Nucleus accumbens (tissue), 56 donors: ENCODE measurements at regions not wholly inside any gene's neighbourhood (a gene's known extent, or its start where the extent isn't known, plus 50 kb on each side); places are given as distances from the start of the nearest gene placed in this dataset.
"Not testable (repeated sequence)": the region's sequence is repeated elsewhere in the genome, so short reads cannot be mapped to it uniquely, and the experiment has no call there.

Source experiments
- DNase-seq, 56 donors: peaks; one replicate each; lab custom pipeline; 2025; lab: John Stamatoyannopoulos, UW

DNA sequence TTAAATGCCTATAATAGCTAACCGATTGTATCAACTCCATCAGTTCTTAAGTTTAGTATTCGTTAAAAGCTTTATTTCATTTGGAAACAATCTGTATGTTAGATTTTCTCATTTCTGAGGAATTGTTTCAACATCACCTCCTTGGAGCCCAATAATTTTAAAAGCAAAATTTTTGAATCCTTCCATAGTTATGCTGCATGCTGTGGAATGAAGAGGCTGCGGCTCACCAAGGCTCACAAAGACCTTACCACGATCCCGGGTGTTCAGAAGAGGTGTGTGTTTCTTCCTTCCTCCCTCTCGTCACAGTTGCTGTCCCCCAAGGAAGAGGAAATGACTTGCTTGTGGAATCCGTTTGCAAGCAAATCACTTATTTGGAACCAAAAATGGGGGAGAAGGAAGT, 143.8 kb downstream of the FGF1 start:
- DNase-seq, result no peak

DNA sequence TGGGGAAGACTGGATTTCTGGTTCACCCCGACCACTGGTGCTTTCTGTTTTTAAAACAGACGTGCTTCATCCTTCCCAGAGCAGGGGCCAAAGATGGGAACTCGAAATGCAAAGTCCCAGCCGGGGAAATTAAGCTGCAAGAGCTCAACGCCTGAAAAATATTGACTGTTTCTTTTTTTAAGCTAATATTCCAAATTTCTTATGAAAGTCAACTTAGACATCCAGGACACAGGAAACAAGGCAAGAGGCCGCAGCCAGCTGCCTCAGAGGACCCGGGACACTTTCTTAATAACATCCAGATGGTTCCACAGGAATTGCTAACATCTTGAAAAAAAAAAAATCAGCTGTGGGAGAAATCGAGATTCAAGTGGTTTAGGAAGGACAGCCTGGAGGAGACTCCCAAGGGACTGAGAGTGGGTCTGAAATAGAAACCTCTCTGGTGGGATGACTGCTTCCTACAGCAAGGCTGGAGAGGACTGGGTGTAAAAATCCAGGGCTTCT, 144.9 kb downstream of the FGF1 start:
- DNase-seq, result no peak

DNA sequence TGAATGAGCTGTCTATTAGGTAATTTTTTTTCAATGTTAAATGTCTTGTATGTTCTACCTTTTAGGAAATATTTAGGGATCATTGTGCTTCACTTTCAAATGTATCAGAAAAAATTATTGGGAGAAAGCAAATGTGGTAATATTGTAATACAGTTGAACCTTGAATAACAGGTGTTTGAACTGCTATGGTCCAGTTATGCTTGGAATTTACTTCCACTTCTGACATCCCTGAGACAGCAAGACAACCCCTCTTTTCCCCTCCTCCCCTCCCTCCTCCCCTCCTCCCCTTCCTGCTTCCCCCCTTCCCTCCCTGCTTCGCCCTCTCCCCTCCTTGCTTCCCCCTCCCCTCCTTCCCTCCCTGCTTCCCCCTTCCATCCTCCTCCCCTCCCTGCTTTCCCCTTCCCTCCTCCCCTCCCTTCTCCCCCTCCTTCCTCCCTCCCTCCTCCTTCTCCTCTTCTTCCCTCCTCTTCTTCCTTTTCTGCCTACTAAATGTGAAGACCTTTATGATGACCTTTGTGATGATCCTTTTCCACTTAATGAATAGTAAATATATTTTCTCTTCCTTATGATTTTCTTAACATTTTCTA, 146.6 kb downstream of the FGF1 start:
- no peak for DNase-seq

DNA sequence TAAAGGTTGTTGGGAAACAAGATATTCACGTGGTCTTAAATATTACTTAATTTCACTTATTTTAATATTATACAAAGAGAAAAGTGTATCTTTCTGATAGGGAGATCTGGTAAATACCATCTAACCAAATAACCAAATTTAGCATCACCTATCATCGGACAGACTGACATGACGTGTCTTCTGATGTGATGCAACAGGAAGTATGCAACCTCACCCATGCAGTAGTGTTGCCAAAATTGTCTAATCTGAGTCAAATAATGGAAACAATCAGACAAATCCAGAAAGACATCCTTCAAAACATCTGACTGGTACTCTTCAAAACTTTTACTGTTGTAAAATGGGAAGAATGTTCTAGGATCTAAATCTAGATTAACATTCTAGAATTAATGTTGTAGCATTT, 148.0 kb downstream of the FGF1 start:
- DNase-seq, result no peak

DNA sequence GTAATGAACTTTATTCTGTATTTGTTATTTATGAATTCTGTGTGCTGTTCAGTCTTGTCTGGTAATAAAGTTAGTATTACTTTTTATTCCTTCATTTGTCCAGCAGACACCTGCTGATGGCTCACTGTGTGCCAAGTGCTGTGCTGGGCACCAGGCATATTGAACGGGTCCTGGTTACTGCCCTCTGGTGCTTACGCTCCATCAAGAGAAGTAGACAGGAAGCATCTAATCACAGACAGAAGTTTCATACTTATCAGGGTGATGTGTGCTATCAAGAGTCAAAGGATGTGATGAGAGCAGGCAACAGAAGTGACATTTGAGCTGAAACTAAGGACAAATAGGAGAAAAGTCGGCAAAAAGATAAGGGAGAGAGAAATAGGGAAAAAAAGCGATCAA, 153.1 kb downstream of the FGF1 start:
- no peak for DNase-seq

- DNase-seq, result no peak
Measured at GRCh38 chr5:142531977-142532780, 153.7 kb downstream of the FGF1 start.

DNA sequence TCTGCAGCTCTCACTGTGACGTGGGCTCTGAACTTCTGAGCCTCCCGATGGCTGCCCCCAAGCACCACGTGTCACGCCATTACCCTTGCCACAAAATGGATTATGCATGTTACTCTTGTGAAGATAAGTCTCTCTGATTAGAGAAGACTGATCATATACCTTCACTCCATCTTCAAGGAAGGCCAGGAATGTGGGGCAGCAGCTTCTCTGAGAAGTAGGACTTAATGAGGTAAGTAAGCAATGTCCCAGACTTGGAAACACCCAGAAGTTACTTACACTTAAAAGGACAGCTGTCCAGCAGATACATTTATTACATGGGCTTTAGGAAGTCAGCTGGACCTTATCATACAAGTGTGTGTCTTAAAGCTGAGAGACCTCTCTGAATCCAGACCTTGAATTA, 155.0 kb downstream of the FGF1 start:
- no peak for DNase-seq

DNA sequence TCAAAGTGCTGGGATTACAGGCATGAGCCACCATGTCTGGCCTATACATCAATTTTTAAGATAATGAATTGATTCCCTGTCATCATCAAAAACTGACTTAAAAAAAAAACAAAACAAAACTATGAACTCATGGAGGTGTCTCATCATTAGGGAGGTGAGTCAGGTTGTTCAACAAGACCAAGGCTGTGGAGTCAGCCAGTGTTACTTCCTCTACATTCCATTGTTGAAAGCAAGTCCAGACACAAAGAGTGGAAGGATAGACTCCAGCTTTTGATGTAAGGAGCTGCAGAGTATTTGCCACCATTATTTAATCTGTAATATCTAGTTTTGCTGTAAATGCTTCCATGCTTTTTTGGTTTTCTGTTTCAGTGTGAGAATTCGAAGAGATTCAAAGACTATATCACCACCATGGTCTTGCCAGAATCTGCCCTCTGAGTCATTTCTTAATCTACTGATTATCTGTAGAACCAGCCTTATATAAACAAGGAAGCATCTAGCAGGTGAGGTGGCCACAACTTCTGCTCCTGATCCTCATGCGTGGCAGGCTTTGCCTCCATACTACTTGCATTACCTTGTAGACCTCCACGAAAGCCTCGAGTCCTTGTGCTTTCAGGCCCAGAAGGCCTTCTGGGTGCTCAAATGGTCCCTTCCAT, 156.1 kb downstream of the FGF1 start:
- no peak for DNase-seq

GRCh38 chr5:142527664-142528295, 158.1 kb downstream of the FGF1 start:
- no peak for DNase-seq

DNA sequence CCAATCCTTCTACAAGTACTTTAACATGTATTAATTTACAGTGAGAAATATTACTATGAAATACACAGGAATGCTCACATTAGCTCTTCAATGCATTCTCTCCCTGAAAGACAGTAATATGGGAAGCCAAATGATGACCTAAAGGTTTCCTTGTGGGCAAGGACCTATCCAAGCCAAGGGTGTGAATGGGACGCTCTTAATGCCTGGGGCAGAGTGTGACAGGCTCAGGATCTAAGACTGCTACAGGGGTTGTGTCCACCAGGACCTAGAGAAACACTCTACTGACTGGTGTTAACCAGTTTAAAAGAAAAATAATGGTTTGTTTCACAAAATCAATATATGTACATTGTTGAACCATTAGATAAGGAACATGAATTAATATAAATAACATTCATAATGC, 158.7 kb downstream of the FGF1 start:
- no peak for DNase-seq

- DNase-seq, result no peak
Measured at GRCh38 chr5:142522983-142523382, 162.9 kb downstream of the FGF1 start.

DNA sequence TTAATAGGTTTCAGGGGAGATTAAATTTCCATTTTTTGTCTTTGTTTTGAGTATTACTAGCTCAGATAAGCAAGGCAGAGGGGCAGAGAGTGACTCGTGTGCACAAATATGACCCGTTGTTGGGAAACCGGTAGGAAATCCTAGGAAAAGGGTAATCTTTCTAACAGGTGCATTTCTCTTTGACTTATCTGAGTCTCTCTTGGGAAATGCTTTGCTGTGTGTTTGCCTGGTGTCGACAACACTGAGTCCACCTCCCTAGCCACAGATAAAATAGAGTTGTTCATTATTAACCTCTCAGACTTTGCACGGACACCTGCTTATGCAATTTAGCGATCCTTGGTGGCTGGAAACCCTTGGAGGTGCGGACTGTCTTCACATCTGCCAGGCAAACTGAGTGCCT, 164.2 kb downstream of the FGF1 start:
- no peak for DNase-seq

DNA sequence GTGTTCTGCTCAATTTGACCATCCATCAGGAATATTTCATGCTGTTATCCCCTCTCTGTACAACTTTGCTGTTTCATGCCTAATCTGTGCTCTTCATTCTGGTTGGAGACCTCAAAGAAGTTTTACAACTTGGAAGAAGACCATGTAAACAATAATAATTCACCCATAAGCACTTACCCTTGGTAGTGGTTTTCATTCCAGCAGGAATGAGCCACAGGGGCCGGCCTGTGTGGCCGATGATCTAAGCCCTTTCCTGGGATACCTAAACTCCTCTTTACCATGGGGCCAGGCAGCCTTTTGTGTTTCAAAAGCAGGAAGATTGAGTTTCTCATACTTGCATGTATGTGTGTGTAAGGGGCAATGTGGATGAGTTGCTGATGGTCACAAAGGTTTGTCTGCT, 165.0 kb downstream of the FGF1 start:
- no peak for DNase-seq

DNA sequence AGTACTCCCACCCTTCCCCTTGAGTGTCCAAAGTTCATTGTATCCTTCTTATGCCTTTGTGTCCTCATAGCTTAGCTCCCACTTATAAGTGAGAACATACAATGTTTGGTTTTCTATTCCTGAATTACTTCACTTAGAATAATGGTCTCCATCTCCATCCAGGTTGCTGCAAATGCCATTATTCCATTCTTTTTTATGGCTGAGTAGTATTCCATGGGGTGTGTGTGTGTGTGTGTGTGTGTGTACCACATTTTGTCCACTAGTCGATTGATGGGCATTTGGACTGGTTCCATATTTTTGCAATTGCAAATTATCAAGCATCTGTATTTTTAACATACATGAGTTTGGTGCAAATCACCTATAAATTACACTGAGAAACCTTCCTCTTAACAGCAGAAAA, 166.0 kb downstream of the FGF1 start:
- DNase-seq, result not testable (repeated sequence)

- no peak for DNase-seq
Measured at GRCh38 chr5:142517840-142518239, 168.1 kb downstream of the FGF1 start.

DNA sequence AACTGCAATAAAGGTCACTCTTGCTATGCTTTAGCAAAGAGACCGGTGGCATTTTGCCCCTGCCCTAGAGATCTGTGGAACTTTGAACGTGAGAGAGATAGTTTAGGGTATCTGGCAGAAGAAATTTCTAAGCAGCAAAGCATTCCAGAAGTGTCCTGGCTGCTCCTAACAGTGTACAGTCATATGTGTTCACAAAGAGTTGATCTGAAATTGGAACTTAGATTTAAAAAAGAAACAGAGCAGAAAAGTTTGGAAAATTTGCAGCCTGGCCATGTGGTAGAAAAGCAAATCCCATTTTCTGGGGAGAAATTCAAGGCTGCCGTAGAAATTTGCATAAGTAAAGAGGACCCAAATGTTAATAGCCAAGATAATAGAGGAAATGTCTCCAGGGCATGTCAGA, 169.2 kb downstream of the FGF1 start:
- no peak for DNase-seq

DNA sequence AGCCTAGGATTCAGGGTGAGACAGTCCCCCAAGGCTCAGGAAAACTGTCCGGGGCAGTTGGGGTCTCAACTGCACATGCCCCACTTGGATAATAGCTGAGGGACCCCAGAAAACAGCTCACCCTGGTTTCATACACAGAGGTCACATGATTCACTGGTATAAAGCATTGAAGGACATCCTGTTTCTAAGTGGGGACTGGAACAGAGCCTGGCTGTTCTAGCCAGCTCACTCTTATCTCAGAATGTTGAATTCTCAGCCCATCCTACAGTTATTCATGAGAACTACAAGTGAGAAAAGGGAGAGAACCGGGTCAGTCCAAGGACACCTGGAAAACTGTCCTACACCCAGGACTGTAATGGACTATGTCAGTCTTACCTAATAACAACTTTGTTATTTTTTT, 170.9 kb downstream of the FGF1 start:
- no peak for DNase-seq

GRCh38 chr5:142514196-142514595, 171.7 kb downstream of the FGF1 start:
- DNase-seq, result no peak

DNA sequence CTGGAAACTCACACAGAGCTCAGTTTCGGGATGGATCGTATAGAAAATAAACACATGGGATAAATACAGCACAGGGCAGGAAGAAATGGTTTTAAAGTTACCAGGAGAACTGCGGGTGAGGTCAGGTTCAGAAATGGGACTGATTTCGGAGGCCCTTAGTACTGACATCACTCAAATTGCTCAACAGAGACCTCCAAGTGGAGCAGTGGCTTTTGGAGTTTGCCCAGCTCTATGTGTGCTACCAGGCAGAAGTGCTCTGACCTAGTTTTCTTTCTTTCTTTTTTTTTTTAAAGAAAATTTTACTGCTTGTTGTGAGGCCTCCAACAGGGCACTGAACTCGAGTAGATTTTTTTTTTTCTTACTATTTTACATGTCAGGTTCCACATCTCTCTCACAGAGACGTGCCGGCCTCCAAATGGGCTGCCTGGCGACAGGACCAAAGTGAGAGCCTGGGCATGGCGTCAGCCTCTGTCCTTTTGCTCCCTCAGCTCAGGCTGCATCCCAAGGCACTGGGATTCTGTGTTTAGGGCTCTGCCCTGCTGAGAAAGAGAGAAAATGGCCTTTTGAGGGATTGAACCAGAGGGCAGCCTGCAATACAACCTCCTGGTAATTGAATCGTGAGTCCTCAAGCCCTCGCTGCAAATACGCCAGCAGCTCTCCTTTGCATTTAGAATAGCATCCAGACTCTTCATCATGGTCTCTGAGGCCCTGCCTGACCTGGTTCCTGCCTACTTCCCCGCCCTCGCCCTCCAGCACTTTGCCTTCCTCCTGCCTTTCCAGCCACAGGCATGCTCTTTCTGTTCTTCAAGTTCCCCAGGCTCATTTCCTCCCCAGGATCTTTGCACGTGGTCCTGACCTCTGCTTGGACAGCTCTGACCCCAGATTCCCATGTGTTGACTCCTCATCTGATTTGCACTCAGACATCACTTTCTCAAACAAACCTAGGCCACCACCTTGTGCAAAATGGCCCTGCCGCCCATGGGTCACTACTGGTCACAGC, 173.5 kb downstream of the FGF1 start:
- DNase-seq, result peak in 7 of 56 donors; percentile 2 to 35 (median 10)

DNA sequence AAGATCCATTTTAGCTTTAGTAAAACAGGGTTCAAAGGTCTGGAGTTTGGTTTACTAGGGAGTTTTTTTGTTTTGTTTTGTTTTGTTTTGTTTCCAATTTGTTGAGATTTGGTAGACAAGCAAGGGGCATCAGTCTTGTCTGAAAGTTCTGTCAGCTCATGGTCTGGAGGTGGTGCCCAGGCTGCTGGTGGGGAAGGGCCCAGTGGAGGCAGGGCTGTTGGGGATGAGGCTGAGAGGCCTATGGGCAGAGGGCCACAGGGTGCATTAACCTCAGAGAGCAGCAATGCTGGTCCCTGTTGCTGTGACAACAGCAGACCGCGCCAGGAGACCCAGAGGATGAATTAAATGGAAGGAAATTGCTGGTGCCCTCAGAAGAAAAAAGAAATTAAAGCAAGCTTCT, 174.5 kb downstream of the FGF1 start:
- DNase-seq, result peak in 4 of 56 donors; percentile 1 to 19 (median 2)
